GF-D8 (cell line): ENCODE measurements at regions not wholly inside any gene's neighbourhood (a gene's known extent, or its start where the extent isn't known, plus 50 kb on each side); places are given as distances from the start of the nearest gene placed in this dataset.
"Not testable (repeated sequence)": the region's sequence is repeated elsewhere in the genome, so short reads cannot be mapped to it uniquely, and the experiment has no call there.

Source experiments
- DNase-seq: peaks from one replicate; lab custom pipeline; 2025; lab: John Stamatoyannopoulos, UW

DNA sequence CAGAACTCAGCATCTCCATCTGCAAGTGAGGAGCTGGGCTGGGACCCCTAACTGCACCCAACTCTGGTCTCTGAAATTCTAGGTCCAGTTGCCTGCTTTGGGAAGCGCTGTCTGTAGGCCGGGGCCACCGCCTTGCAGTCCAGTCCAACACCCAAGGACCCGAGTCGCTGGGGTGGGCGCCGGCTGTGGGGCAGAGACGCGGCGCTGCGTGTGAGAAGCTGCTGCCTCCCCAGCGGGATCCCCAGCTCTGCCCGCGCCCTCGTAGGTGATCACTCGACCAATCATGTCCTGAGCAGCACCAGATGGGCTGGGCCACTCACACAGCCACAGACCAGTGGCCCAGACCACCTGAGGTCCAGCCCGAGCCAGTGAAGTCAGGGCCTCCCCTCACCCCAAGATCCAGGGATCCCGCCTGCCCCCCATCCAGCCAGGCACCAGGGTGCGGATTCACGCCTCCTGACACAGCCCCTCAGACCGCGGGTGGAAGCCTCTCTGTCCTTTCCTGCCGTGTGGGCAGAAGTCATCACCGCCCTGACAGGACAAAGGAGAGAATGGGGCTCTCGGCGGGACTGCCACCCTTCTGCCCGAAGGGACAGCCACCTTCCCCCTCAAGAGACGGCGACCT is 67.4 kb upstream of the ADGRA1 start:
- no peak for DNase-seq

DNA sequence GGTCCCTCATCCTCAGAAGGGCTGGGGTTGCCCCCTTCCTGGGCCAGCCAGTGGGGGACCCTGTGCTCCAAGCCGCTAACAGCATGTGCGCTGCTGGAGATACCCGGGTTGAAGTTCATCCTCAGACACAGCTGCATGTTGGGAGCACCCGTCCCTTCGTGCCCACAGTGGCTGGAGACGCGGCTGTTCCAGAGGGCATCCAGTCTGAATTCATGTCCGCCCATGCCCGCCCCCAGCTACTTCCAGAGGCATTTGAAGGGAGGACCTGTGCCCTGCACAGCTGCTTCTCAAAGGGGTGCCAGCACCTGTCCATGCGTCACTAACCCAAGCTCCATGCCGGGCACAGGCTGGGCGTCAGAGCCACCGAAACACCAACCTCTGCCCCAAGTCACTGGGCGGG is 68.1 kb upstream of the ADGRA1 start:
- no peak for DNase-seq

DNA sequence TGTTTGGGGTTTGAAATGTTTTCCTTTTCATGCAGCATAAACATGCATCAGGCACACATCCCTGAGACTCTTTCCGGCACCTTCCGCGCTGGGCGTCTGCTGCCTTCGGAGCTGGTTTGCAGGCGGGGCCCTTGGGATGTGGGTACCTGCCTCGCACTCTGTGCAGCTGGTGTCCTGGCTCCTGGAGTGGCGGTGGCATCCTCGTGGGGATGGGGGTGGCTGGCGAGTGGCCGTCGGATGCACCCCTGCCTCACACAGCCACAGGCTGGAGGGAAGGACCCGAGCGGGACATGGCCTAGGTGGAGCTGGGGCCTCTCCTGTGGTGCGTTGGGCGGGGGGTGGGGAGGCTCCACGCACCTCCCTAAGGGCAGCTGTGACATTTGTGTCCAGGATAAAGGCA is 68.5 kb upstream of the ADGRA1 start:
- DNase-seq, result no peak

DNA sequence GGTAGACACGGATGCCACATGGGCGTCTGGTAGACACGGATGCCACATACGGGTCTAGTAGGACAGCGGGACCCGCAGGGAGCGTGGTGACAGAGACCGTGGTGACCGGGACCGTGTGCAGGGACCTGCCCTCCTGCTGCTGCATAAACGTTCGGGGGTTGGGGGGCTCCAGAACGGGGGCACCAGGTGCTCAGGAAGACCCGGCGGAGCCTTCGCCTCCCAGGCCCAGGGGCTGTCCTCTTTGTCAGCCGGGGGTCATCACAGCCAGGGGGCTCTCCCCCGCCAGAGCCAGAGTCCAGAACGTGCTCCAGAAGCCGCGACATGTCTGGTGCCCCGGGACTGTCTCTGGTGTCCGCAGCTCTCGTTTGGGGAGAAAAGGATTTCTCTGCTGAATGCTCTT is 69.2 kb upstream of the ADGRA1 start:
- no peak for DNase-seq

DNA sequence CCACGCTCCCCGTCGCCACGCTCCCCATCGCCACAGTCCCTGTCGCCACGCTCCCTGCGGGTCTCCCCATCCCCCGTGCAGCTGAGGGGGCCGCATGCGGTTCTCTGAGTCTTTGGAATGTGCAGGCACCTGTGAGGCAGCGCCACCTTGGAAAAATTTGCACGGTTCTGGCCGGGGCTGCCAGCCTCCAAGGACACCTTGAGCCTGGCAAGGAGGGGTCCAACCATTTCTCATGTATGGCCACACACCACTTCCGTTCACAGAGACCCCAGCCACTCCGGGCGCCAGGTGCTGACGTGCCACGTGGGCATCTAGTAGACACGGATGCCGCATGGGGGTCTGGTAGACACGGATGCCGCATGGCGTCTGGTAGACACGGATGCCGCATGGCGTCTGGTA is 70.5 kb upstream of the ADGRA1 start:
- DNase-seq, result no peak

DNA sequence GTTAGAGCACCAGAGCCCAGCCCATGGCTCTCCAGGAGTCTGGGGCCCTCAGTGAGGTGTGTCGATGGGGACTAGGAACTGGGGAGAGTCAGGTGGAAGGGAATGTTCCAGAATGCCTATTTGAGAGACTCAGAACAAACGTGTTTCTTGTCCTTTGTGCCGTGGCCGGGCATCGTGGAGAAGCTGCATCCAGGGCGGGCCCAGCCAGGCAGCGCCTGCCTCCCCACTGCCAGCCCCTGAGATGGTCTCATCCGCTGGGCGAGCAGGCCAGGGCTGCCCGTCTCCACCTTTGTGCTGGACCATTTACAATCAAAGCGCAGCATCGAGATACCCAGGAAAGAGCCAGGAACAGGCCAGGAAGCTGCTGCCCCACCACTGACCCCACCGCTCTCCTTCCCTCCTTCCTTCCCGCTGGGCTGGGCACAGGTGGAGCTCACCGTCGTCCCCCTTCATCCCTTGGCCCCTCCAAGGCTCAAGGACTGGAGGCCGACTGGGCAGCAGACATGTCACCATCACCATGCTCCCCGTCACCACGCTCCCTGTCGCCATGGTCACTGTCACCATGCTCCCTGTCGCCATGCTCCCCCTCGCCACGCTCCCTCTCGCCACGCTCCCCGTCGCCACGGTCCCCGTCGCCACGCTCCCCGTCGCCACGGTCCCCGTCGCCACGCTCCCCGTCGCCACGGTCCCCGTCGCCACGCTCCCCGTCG is 71.1 kb upstream of the ADGRA1 start:
- no peak for DNase-seq

DNA sequence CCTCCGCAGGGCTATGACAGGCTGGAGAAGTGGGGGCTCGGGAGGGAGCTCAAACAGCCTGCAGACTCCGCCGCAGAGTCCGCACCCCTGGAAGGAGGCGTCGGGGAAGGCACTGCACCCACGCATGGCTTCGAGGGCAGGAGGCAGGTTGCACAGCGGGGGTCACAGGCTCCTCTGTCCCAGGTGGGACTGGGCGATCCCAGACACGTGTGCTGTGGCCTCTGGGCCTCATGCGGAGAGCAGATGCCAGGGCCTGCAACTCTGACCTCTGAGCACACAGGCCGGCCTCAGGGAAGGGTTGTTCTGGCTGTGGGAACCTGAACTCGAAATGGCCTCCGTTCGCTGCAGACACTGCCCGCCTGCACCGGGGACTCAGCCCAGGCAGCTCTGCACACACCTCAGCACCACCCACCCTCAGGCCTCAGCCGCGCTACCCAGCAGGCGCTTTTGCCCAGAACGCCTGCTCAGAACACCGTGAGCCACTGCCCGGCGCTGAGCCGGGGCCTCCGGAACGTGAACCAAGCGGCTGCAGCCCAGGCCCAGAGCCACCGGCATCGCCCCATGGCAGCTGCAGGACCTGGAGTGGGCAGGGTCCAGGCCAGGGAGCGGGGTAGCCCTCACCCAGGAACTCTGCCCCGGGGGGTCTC is 71.8 kb upstream of the ADGRA1 start:
- DNase-seq, result no peak

DNA sequence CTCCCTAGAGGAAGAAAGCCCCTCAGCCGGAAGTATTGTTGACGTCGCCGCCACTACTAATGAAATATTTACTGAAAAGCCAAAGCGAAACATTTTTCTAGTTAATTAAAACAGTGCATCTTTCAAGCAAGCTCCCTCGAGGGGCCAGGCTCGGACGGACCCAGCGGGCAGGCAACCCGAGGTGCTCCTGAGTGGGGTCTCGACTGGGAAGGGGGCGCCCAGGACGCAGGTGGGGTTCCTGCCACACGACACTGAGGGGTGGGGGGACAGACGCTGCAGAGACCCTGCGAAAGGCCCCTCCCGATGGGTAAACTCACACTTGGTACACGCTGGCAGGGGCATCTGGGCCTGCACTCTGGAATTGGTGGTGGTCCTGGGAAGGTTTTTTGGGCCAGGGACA is 72.4 kb upstream of the ADGRA1 start:
- no peak for DNase-seq

DNA sequence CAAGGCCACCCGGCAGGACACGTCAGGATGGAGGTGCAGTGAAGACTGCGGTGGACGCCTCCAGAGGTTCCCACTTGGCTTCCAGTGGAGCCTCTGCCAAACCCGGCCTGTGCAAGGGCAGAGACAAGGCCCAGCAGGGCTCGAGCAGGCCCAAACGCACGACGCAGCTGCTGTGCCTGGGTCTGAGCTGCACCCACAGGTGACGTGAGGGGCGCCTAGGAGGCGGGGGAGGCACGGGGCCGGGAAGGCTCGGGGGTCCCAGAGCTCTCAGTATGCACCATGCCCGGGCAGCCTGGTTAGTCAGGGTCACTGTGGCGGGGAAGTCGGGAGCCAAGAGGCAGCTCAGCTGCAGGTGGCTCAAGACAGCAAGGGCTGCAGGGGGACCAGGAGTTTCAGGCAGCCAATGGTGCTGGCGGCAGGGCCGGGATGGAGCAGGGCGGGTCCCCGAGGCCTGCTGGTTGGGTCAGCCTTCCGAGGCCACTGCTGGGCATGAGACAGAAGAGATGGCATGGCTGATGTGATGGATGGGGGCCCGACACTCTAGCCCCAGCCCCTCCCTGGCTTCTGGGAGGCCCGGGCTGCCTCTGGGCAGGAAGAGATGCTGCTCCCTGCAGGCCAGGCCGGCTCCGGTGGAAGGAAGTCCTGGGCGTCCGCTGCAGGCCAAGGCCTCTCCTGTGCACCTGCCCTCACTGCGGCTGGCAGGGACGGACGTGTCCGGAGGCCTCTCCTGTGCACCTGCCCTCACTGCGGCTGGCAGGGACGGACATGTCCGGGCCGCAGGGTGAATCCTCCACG is 72.2 kb upstream of the CFAP46 start:
- DNase-seq, result no peak

DNA sequence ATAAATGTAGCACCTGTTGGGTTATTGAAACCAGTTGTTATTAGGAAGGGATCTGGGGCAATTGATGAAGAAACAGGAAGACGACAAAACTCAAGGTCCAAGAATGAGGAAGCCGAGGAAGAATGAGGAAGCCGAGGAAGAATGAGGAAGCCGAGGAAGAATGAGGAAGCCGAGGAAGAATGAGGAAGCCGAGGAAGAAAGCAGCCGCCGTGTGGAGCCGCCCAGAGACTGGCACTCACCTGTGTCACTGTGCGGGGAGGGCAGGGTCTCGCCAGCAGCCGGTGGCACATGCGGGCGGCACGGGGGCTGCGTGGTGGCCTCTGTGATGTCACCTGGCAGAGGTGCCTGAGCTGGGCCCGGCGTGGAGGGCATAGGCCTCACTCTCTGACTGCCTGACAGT is 71.1 kb upstream of the CFAP46 start:
- peak; percentile 15 for DNase-seq

DNA sequence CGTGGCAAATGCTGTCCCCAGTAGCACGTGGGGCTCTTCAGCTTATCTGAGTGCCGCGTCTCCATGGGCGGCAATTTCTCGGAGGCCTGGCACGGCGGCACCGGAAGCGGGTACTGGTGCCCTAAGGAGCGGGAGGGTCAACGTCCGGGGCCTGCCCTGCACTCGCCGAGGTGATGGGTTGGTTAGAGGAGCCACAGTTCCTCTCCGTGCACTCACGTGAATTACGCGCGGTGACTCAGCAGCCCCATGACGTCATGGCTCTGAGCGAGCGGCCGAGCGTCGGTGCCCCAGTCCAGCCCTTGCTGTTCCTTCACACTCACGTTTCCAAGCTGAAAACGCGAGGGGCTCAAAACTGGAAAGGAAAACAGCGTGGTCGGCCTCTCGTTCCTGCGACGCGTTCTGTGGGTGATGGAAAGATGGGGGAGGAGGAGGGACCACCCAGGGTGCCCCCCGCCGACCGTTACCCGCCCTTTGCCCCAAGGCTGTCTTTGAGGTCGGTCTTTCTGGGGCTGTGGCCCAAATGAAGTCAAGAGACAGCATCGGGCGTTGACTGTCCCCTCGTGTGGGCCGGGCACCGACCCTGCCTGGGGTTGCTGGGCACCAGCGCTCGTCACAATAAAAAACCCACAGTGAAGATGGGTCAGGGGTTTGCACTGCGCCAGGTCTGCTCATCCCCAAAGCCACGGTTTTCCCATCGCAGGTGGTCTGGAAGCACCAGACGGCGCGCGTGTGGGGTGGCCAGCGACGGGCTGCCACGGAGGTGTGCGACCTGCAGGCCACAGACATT is 70.4 kb upstream of the CFAP46 start:
- no peak for DNase-seq

DNA sequence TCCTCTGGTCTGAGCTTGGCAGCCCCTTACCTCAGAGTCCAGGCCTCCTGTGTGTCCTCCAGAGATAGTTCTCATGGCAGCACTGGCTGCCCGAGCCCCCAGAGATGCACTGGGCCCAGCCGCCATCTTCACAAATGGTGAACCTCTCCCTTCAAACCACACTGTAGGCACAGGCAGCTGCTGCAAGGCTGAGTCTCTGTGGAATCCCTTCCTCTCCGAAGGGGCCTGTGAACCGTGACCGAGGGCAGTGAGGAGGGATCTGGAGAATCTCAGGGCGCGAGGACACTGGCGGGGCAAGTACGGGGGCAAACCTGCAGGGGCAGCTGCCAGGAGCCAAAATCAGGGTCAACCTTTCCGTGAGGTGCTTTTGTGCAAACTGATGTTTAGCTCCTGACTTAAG is 69.5 kb upstream of the CFAP46 start:
- DNase-seq, result no peak

DNA sequence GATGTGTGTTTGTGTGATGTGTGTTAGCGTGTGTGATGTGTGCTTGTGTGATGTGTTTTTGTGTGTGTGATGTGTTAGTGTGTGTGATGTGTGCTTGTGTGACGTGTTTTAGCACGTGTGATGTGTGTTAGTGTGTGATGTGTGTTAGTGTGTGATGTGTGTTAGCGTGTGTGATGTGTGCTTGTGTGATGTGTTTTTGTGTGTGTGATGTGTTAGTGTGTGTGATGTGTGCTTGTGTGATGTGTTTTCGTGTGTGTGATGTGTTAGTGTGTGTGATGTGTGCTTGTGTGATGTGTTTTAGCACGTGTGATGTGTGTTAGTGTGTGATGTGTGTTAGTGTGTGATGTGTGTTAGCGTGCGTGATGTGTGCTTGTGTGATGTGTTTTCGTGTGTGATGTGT is 69.0 kb upstream of the CFAP46 start:
- not testable (repeated sequence) for DNase-seq

DNA sequence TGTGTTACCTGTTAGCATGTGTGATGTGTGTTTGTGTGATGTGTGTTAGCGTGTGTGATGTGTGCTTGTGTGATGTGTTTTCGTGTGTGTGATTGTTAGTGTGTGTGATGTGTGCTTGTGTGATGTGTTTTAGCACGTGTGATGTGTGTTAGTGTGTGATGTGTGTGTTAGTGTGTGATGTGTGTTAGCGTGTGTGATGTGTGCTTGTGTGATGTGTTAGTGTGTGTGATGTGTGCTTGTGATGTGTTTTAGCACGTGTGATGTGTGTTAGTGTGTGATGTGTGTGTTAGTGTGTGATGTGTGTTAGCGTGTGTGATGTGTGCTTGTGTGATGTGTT is 68.4 kb upstream of the CFAP46 start:
- not testable (repeated sequence) for DNase-seq

DNA sequence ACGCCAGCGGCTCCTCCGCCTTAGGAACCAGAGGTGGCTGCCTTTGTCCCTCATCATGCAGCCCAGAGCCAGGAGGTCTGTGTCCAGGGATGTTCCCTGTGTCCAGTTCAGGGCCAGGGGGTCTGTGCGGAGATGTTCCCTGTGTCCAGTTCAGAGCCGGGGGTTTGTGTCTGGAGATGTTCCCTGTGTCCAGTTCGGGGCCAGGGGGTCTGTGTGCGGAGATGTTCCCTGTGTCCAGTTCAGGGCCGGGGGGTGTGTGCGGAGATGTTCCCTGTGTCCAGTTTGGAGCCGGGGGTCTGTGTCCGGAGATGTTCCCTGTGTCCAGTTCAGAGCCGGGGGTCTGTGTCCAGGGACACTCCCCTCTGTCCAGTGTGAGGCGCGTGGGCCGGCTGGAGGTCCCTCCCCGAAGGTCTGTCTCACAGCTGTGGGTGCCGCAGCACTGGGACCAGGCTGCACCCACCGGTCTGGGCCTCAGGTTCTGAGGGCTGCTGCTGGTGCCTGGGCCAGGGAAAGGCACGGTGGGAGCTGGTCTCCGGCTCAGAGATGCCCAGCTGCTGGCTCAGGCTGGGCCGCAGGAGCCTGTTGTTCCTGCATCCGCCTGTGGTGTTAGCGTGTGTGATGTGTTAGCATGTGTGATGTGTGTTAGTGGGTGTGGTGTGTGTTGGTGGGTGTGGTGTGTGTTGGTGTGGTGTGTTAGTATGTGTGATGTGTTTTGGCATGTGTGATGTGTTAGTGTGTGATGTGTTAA is 67.9 kb upstream of the CFAP46 start:
- no peak for DNase-seq

DNA sequence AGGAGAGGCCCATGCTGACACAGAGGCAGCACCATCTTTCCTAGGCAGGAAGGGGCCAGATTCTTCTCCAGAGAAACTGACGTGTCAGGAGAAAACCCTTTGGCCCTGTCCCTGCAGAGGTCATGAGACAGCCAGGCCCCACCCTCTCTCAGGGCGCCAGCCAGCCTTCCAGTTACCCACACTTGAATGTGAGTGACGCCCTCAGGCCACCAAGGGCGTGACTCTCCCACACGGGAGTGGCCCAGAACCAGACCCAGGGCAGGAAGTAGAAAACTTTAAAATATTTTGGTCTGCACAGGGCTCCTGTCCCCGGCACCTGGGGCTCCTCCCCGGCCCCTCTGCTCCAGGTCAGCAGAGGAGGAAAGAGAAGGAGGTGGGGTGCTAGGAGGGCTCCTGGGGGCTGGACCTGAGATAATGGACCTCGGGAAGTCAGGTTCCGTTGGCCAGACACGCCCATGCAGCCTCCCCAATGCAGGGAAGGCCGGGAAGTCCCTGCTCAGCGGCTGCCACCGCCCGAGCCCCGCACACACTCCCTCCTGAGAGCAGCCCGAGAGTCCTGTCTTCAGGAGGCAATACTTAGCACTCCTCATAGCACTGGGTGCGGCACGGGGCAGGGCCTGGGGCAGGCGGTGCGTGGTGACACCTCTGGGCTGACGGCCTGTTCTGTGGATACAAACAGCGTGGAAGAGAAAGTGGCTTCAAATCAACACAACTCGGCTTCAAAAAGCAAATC is 67.0 kb upstream of the CFAP46 start:
- no peak for DNase-seq

DNA sequence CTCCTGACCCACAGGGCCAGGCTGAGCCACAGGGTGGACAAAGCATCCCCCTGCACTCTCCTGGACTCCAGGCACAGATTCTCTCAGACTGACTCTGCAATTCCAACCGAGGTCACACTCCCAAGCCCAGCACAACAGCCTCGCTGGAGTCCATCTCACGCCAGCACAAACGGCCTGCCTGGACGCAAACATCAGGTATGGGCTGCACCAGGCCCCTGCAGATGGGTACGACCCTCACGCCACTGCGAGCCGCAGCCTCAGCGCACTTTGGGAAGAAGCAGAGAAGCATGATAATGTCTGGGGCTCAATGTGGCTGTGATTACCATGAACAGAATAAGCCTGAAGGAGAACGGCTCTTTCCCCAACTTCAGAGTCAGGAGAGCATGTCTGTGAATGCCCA is 66.4 kb upstream of the CFAP46 start:
- no peak for DNase-seq

DNA sequence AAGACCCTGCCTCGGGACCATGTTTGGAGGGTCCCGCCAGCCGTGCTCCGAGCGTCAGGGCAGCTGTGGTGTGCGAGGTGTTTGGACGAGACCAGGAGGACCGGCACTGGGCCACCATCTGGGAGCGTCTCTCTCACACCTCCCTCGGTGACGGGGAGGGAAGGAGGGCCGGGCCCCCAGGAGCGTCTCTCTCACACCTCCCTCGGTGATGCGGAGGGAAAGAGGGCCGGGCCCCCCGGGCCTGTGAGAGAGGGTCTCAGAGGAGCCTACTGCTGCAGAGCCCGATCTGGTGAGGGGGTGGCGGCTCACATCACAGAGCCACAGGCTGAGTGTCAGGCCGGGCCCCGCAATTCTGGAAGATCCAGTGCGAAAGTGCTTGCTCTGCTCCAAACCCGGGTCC is 65.8 kb upstream of the CFAP46 start:
- no peak for DNase-seq

DNA sequence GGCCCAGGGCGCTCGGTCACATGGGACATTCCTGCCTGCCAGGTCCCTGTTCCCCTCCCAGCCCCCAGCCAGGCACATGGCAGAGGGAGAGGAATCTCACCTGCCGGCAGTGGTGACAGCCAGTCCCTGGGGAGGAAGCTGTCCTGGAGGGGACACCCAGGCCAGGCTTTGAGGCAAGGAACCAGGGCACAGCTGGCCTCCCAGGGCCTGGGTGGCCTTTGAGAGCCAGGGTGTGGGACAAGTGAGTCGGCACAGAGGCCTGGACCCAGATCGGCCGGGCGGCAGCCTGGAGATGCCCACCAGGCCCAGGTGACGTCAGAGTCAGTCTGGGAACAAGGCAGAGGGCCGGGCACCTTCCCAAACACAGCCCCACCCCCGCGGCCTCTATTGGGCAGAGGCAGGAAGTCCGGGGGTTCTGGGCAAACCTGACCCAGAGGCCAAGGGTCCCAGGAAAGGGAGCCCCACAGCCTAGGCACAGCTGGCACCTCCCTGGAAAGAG is 65.0 kb upstream of the CFAP46 start:
- DNase-seq, result no peak

DNA sequence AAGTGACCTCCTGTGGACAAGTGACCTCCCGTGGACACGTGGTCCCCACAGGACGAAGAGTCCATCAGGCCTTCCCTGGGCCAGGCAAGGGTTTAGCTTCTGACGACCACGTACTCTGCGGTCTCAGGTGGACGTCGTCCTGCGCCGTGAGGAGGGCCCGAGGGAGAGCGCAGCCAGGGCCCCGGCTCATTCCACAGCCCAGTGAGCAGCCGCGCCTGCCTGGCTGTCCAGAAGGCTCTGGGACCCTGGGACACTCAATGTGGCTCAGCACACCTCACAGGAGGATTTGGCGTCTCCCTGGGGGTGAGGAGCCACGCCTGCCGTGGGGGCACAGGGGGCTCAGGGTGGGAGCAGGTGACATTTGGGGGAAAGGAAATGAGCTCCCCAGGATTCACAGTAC is 64.4 kb upstream of the CFAP46 start:
- no peak for DNase-seq

DNA sequence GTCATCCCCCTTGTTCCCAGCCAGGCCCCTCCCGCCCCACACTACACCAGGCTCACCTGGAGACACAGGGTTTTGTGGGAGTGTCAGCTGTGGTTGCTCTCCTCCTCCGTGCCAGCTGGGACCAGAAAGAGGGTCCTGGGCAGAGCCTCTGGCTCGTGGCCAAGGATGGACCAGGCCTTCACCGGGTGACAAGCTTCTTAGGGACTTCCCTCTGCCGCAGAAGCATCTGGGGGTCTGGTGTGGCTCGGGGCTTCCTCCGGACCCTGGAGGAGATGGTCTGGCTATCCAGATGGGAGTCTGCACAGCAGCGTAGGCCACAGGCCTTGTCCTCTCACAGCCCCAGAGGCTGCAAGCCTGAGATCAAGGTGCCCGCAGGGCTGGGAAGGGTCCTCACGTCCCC is 63.8 kb upstream of the CFAP46 start:
- DNase-seq, result no peak
